ENCODE measurements at regions not wholly inside any gene's neighbourhood (a gene's known extent, or its start where the extent isn't known, plus 50 kb on each side); places are given as distances from the start of the nearest gene placed in this dataset.
A peak's percentile ranks its signal among the peaks of the same experiment; 100 is the strongest.
"Not testable (repeated sequence)": the region's sequence is repeated elsewhere in the genome, so short reads cannot be mapped to it uniquely, and the experiment has no call there.

GRCh38 chr18:59993560-59993959, 93.8 kb downstream of the PMAIP1 start:
- DNase-seq (ENCODE audit: low spot score) (no peak), ATAC-seq (no peak)
- intact Hi-C loops (cut with DNase I): no loop called here

GRCh38 chr18:59990121-59990823, 90.5 kb downstream of the PMAIP1 start:
- no peak for ATAC-seq
- DNase-seq (ENCODE audit: low spot score): no peak
- intact Hi-C loops (cut with DNase I): no loop called here

GRCh38 chr18:59988098-59988706, 88.4 kb downstream of the PMAIP1 start:
- DNase-seq (ENCODE audit: low spot score): peak; percentile 67
- ATAC-seq: no peak
- intact Hi-C loops (cut with DNase I): no loop called here

GRCh38 chr18:59987102-59987501, 87.3 kb downstream of the PMAIP1 start:
- no peak for DNase-seq (ENCODE audit: low spot score)
- intact Hi-C loops (cut with DNase I): no loop called here
- ATAC-seq: no peak

- intact Hi-C loops (cut with DNase I): no loop called here
Observed at GRCh38 chr18:59986139-59986538, 86.3 kb downstream of the PMAIP1 start.

GRCh38 chr18:59985289-59985688, 85.5 kb downstream of the PMAIP1 start:
- intact Hi-C loops (cut with DNase I): no loop called here
- no peak for ATAC-seq
- DNase-seq (ENCODE audit: low spot score): no peak

More at GRCh38 chr18:59986139-59986538, 86.3 kb downstream of the PMAIP1 start:
- no peak for DNase-seq (ENCODE audit: low spot score)
- no peak for ATAC-seq

- intact Hi-C loops (cut with DNase I): no loop called here
- no peak for DNase-seq (ENCODE audit: low spot score)
- no peak for ATAC-seq
Observed at GRCh38 chr18:59983506-59983905, 83.7 kb downstream of the PMAIP1 start.

- DNase-seq (ENCODE audit: low spot score) (no peak), ATAC-seq (no peak)
- intact Hi-C loops (cut with DNase I): no loop called here
Observed at GRCh38 chr18:59980188-59980637, 80.4 kb downstream of the PMAIP1 start.

- intact Hi-C loops (cut with DNase I): no loop called here
- ATAC-seq (no peak), DNase-seq (ENCODE audit: low spot score) (no peak)
Observed at GRCh38 chr18:59971871-59972428, 72.2 kb downstream of the PMAIP1 start.

GRCh38 chr18:59971144-59971543, 71.3 kb downstream of the PMAIP1 start:
- DNase-seq (ENCODE audit: low spot score); intact Hi-C loops (cut with DNase I); ATAC-seq: not testable (repeated sequence)

GRCh38 chr18:59969477-59970028, 69.8 kb downstream of the PMAIP1 start:
- DNase-seq (ENCODE audit: low spot score); ATAC-seq; intact Hi-C loops (cut with DNase I): not testable (repeated sequence)

- intact Hi-C loops (cut with DNase I): no loop called here
- no peak for ATAC-seq
- DNase-seq (ENCODE audit: low spot score): no peak
Observed at GRCh38 chr18:59968583-59968982, 68.8 kb downstream of the PMAIP1 start.

- ATAC-seq (no peak), DNase-seq (ENCODE audit: low spot score) (no peak)
- intact Hi-C loops (cut with DNase I): no loop called here
Observed at GRCh38 chr18:59967878-59968277, 68.1 kb downstream of the PMAIP1 start.

GRCh38 chr18:59966913-59967312, 67.1 kb downstream of the PMAIP1 start:
- ATAC-seq (no peak), DNase-seq (ENCODE audit: low spot score) (no peak)
- intact Hi-C loops (cut with DNase I): no loop called here

- intact Hi-C loops (cut with DNase I): no loop called here
Observed at GRCh38 chr18:59963229-59963628, 63.4 kb downstream of the PMAIP1 start.

GRCh38 chr18:59961070-59961469, 61.3 kb downstream of the PMAIP1 start:
- intact Hi-C loops (cut with DNase I): no loop called here
- ATAC-seq (no peak), DNase-seq (ENCODE audit: low spot score) (no peak)

More at GRCh38 chr18:59963229-59963628, 63.4 kb downstream of the PMAIP1 start:
- DNase-seq (ENCODE audit: low spot score) (no peak), ATAC-seq (no peak)

GRCh38 chr18:59960272-59960671, 60.5 kb downstream of the PMAIP1 start:
- intact Hi-C loops (cut with DNase I): no loop called here
- ATAC-seq (no peak), DNase-seq (ENCODE audit: low spot score) (no peak)

GRCh38 chr18:59959606-59960005, 59.8 kb downstream of the PMAIP1 start:
- intact Hi-C loops (cut with DNase I): no loop called here
- DNase-seq (ENCODE audit: low spot score): no peak

GRCh38 chr18:59959073-59959472, 59.3 kb downstream of the PMAIP1 start:
- ATAC-seq (no peak), DNase-seq (ENCODE audit: low spot score) (no peak)
- intact Hi-C loops (cut with DNase I): no loop called here

More at GRCh38 chr18:59959606-59960005, 59.8 kb downstream of the PMAIP1 start:
- no peak for ATAC-seq

GRCh38 chr18:59957957-59958356, 58.2 kb downstream of the PMAIP1 start:
- DNase-seq (ENCODE audit: low spot score): no peak
- intact Hi-C loops (cut with DNase I): no loop called here
- ATAC-seq: no peak
